ENCODE measurements at regions not wholly inside any gene's neighbourhood (a gene's known extent, or its start where the extent isn't known, plus 50 kb on each side); places are given as distances from the start of the nearest gene placed in this dataset.

- intact Hi-C loops (cut with micrococcal nuclease): no loop called here
- TF ChIP-seq, protein P1, sequence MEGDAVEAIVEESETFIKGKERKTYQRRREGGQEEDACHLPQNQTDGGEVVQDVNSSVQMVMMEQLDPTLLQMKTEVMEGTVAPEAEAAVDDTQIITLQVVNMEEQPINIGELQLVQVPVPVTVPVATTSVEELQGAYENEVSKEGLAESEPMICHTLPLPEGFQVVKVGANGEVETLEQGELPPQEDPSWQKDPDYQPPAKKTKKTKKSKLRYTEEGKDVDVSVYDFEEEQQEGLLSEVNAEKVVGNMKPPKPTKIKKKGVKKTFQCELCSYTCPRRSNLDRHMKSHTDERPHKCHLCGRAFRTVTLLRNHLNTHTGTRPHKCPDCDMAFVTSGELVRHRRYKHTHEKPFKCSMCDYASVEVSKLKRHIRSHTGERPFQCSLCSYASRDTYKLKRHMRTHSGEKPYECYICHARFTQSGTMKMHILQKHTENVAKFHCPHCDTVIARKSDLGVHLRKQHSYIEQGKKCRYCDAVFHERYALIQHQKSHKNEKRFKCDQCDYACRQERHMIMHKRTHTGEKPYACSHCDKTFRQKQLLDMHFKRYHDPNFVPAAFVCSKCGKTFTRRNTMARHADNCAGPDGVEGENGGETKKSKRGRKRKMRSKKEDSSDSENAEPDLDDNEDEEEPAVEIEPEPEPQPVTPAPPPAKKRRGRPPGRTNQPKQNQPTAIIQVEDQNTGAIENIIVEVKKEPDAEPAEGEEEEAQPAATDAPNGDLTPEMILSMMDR (IDR thresholded peaks at IDR 0.05): no peak
- Histone ChIP-seq H3K27ac (ENCODE audit: low read depth in 1 of 2, low read length in 2 of 2) (no peak overlapping the region), H4K20me1 (ENCODE audit: insufficient read depth, low read length) (no peaks in the 10 kb centered on the region), H3K36me3 (replicated peaks in 1 of 2; ENCODE audit: control insufficient read depth in 1 of 2, insufficient read depth in 2 of 2, low read length in 2 of 2) (no peaks in the 10 kb centered on the region), H3K4me2 (replicated peaks; ENCODE audit: extremely low read depth, low read length, poor library complexity, severe bottlenecking) (no peak overlapping the region), H3K27me3 (ENCODE audit: control insufficient read depth in 2 of 2, insufficient read depth in 2 of 2, low read length in 2 of 2) (no peaks in the 10 kb centered on the region), H3K9ac (ENCODE audit: insufficient read depth, low read length, poor library complexity, severe bottlenecking) (no peak overlapping the region), H3K79me2 (ENCODE audit: insufficient read depth, low read length) (no peaks in the 10 kb centered on the region), H2AFZ (ENCODE audit: insufficient read depth, low read depth, low read length, poor library complexity, severe bottlenecking) (no peak overlapping the region), H3K9me3 (replicated peaks in 1 of 2; ENCODE audit: control insufficient read depth in 1 of 2, insufficient read depth in 1 of 2, low read length in 2 of 2) (peaks cover 0 to 5% of the 10 kb centered on the region in 2 donors), H3K4me3 (replicated peaks in 1 of 3; ENCODE audit: low read depth in 2 of 3, low read length in 3 of 3) (no peak overlapping the region), H3K4me1 (ENCODE audit: control insufficient read depth in 1 of 2, insufficient read depth in 2 of 2, low read length in 2 of 2) (no peaks in the 10 kb centered on the region)
- H3K4me3 Mint-ChIP-seq: no peak overlapping the region
- H3K36me3 Mint-ChIP-seq: no peaks in the 10 kb centered on the region
- H3K4me1 Mint-ChIP-seq: no peaks in the 10 kb centered on the region
- H3K27ac Mint-ChIP-seq: no peak overlapping the region
- WGBS (ENCODE audit: insufficient coverage): 100% methylated on average over 2 of the region's 4 CpGs
- H3K9me3 Mint-ChIP-seq: peaks cover 0 to 10% (median 2%) of the 10 kb centered on the region in 7 donors
- H3K27me3 Mint-ChIP-seq (ENCODE audit: low read depth in 3 of 3): peaks cover 0 to 2% (median 0%) of the 10 kb centered on the region in 3 donors
- DNase-seq: no peak
Observed at GRCh38 chr20:39479196-39479810, 517.2 kb downstream of the DHX35 start.

DNA sequence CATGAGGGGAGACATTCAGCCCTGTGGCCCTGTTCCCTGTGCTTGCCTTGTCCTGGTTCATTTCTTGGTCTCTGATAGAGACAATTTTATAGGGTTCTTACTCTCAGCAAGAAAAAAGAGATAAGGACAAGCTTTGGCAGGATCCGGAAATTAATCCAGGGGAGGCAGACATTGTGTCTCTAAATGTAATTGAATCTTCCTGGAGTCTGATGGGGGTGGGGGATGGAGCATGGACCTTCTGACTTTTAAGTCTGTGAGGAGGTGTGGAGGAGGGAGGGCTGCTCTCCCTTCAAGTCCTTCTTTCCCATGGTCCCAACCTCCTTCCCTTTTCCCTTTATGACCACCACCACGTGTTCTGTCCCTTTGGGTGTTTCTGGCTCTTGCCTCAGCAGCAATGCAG is 512.7 kb downstream of the DHX35 start:
- intact Hi-C loops (cut with micrococcal nuclease): no loop called here
- no peak overlapping the region for H3K4me2 ChIP-seq (replicated peaks; ENCODE audit: extremely low read depth, low read length, poor library complexity, severe bottlenecking)

More for the DNA sequence above, 512.7 kb downstream of the DHX35 start:
- Mint-ChIP-seq H3K27me3 (ENCODE audit: low read depth in 3 of 3) (peaks cover 0 to 5% (median 0%) of the 10 kb centered on the region in 3 donors), H3K4me3 (no peak overlapping the region), H3K9me3 (peaks cover 0 to 14% (median 3%) of the 10 kb centered on the region in 7 donors), H3K36me3 (no peaks in the 10 kb centered on the region), H3K4me1 (no peaks in the 10 kb centered on the region), H3K27ac (no peak overlapping the region)
- no peaks in the 10 kb centered on the region for H3K36me3 ChIP-seq (replicated peaks in 1 of 2; ENCODE audit: control insufficient read depth in 1 of 2, insufficient read depth in 2 of 2, low read length in 2 of 2)
- DNase-seq: no peak
- no peaks in the 10 kb centered on the region for H3K27me3 ChIP-seq (ENCODE audit: control insufficient read depth in 2 of 2, insufficient read depth in 2 of 2, low read length in 2 of 2)
- no peak overlapping the region for H3K4me3 ChIP-seq (replicated peaks in 1 of 3; ENCODE audit: low read depth in 2 of 3, low read length in 3 of 3)
- H3K4me1 ChIP-seq (ENCODE audit: control insufficient read depth in 1 of 2, insufficient read depth in 2 of 2, low read length in 2 of 2): no peaks in the 10 kb centered on the region
- TF ChIP-seq, protein P1 (IDR thresholded peaks at IDR 0.05): no peak
- 64% methylated on average over 2 of the region's 2 CpGs for WGBS (ENCODE audit: insufficient coverage)
- H3K9ac ChIP-seq (ENCODE audit: insufficient read depth, low read length, poor library complexity, severe bottlenecking): no peak overlapping the region
- H3K9me3 ChIP-seq (replicated peaks in 1 of 2; ENCODE audit: control insufficient read depth in 1 of 2, insufficient read depth in 1 of 2, low read length in 2 of 2): peaks cover 7 to 10% of the 10 kb centered on the region in 2 donors
- no peak overlapping the region for H3K27ac ChIP-seq (ENCODE audit: low read depth in 1 of 2, low read length in 2 of 2)
- no peak overlapping the region for H2AFZ ChIP-seq (ENCODE audit: insufficient read depth, low read depth, low read length, poor library complexity, severe bottlenecking)
- H3K79me2 ChIP-seq (ENCODE audit: insufficient read depth, low read length): no peaks in the 10 kb centered on the region
- no peaks in the 10 kb centered on the region for H4K20me1 ChIP-seq (ENCODE audit: insufficient read depth, low read length)
